ENCODE measurements at regions not wholly inside any gene's neighbourhood (a gene's known extent, or its start where the extent isn't known, plus 50 kb on each side); places are given as distances from the start of the nearest gene placed in this dataset.

- ChIA-PET POLR2A (no interaction called here), CTCF (no interaction called here)
- Histone ChIP-seq H3K27me3 (ENCODE audit: control insufficient read depth, insufficient read depth, low read length) (no peaks in the 10 kb centered on the region), H3K4me3 (ENCODE audit: low read depth, low read length) (no peak overlapping the region), H3K36me3 (ENCODE audit: control insufficient read depth, insufficient read depth, low read length) (no peaks in the 10 kb centered on the region)
- TF ChIP-seq, protein P1, sequence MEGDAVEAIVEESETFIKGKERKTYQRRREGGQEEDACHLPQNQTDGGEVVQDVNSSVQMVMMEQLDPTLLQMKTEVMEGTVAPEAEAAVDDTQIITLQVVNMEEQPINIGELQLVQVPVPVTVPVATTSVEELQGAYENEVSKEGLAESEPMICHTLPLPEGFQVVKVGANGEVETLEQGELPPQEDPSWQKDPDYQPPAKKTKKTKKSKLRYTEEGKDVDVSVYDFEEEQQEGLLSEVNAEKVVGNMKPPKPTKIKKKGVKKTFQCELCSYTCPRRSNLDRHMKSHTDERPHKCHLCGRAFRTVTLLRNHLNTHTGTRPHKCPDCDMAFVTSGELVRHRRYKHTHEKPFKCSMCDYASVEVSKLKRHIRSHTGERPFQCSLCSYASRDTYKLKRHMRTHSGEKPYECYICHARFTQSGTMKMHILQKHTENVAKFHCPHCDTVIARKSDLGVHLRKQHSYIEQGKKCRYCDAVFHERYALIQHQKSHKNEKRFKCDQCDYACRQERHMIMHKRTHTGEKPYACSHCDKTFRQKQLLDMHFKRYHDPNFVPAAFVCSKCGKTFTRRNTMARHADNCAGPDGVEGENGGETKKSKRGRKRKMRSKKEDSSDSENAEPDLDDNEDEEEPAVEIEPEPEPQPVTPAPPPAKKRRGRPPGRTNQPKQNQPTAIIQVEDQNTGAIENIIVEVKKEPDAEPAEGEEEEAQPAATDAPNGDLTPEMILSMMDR (IDR thresholded peaks at IDR 0.05; ENCODE audit: insufficient read depth, low read depth, low read length), result no peak
- DNase-seq (ENCODE audit: low read depth), result no peak
These were observed 150.4 kb upstream of the GAREM1 start for GRCh38 chr18:32621034-32621433.

GRCh38 chr18:32618546-32618945 is 147.9 kb upstream of the GAREM1 start:
- POLR2A ChIA-PET, result no interaction called here
- TF ChIP-seq, protein P1 (IDR thresholded peaks at IDR 0.05; ENCODE audit: insufficient read depth, low read depth, low read length), result no peak
- CTCF ChIA-PET, result no interaction called here
- Histone ChIP-seq H3K36me3 (ENCODE audit: control insufficient read depth, insufficient read depth, low read length) (no peaks in the 10 kb centered on the region), H3K27me3 (ENCODE audit: control insufficient read depth, insufficient read depth, low read length) (no peaks in the 10 kb centered on the region), H3K4me3 (ENCODE audit: low read depth, low read length) (no peak overlapping the region)
- DNase-seq (ENCODE audit: low read depth), result no peak

GRCh38 chr18:32613821-32614220 is 143.1 kb upstream of the GAREM1 start:
- no peak for DNase-seq (ENCODE audit: low read depth)
- POLR2A ChIA-PET, result no interaction called here
- Histone ChIP-seq H3K4me3 (ENCODE audit: low read depth, low read length) (no peak overlapping the region), H3K27me3 (ENCODE audit: control insufficient read depth, insufficient read depth, low read length) (no peaks in the 10 kb centered on the region), H3K36me3 (ENCODE audit: control insufficient read depth, insufficient read depth, low read length) (no peaks in the 10 kb centered on the region)
- CTCF ChIA-PET, result no interaction called here
- TF ChIP-seq, protein P1 (IDR thresholded peaks at IDR 0.05; ENCODE audit: insufficient read depth, low read depth, low read length), result no peak

DNA sequence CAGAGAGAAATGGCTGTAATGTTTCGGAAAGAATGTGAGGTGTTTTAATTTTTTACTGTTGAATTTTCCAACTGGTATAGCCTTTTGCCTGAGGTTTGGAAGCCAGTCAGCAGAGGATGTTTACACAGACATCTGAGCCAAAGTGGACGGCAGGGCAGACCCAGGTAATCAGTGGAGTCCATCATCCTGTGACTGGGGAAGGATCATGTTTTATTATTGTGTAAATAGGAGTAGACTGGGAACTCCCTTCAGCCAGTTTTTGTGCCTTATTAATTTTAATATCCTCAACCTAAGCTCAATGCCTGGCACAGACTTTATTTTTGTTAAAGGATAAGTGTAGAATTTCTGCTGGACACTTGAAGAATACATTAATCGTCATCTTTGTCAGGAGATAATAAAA is 142.0 kb upstream of the GAREM1 start:
- POLR2A ChIA-PET, result no interaction called here
- H3K27me3 ChIP-seq (ENCODE audit: control insufficient read depth, insufficient read depth, low read length), result no peaks in the 10 kb centered on the region
- H3K36me3 ChIP-seq (ENCODE audit: control insufficient read depth, insufficient read depth, low read length), result no peaks in the 10 kb centered on the region
- TF ChIP-seq, protein P1 (IDR thresholded peaks at IDR 0.05; ENCODE audit: insufficient read depth, low read depth, low read length), result no peak
- no peak for DNase-seq (ENCODE audit: low read depth)
- no peak overlapping the region for H3K4me3 ChIP-seq (ENCODE audit: low read depth, low read length)
- CTCF ChIA-PET, result no interaction called here

- ChIA-PET CTCF (no interaction called here), POLR2A (no interaction called here)
- DNase-seq (ENCODE audit: low read depth), result no peak
These were observed 139.5 kb upstream of the GAREM1 start for GRCh38 chr18:32610176-32610575.

More at GRCh38 chr18:32610176-32610575, 139.5 kb upstream of the GAREM1 start:
- H3K4me3 ChIP-seq (ENCODE audit: low read depth, low read length), result no peak overlapping the region
- no peaks in the 10 kb centered on the region for H3K36me3 ChIP-seq (ENCODE audit: control insufficient read depth, insufficient read depth, low read length)
- TF ChIP-seq, protein P1 (IDR thresholded peaks at IDR 0.05; ENCODE audit: insufficient read depth, low read depth, low read length), result no peak
- H3K27me3 ChIP-seq (ENCODE audit: control insufficient read depth, insufficient read depth, low read length), result no peaks in the 10 kb centered on the region
